NK-92 treated with Interleukin-12 subunit alpha and Interleukin-12 subunit beta, amount 100 ng/mL, for 24 hours (cell line): ENCODE measurements at regions not wholly inside any gene's neighbourhood (a gene's known extent, or its start where the extent isn't known, plus 50 kb on each side); places are given as distances from the start of the nearest gene placed in this dataset.
A peak's percentile ranks its signal among the peaks of the same experiment; 100 is the strongest.
"Not testable (repeated sequence)": the region's sequence is repeated elsewhere in the genome, so short reads cannot be mapped to it uniquely, and the experiment has no call there.

Source experiments
- DNase-seq: peaks from one replicate; lab custom pipeline; 2025; lab: John Stamatoyannopoulos, UW

GRCh38 chr5:157944077-157944633 is 85.2 kb upstream of the CLINT1 start:
- DNase-seq, result no peak

- no peak for DNase-seq
Measured at GRCh38 chr5:157942595-157942994, 83.7 kb upstream of the CLINT1 start.

- no peak for DNase-seq
Measured at GRCh38 chr5:157941616-157942015, 82.7 kb upstream of the CLINT1 start.

GRCh38 chr5:157938101-157938500 is 79.2 kb upstream of the CLINT1 start:
- DNase-seq, result not testable (repeated sequence)

- not testable (repeated sequence) for DNase-seq
Measured at GRCh38 chr5:157936776-157937501, 78.0 kb upstream of the CLINT1 start.

- no peak for DNase-seq
Measured at GRCh38 chr5:157934600-157934999, 75.7 kb upstream of the CLINT1 start.

- DNase-seq, result no peak
Measured at GRCh38 chr5:157933005-157933404, 74.1 kb upstream of the CLINT1 start.

GRCh38 chr5:157930710-157931109 is 71.8 kb upstream of the CLINT1 start:
- DNase-seq, result no peak

- no peak for DNase-seq
Measured at GRCh38 chr5:157926977-157927376, 68.0 kb upstream of the CLINT1 start.

GRCh38 chr5:157925786-157926671 is 67.1 kb upstream of the CLINT1 start:
- no peak for DNase-seq

GRCh38 chr5:157924931-157925729 is 66.2 kb upstream of the CLINT1 start:
- no peak for DNase-seq

- DNase-seq, result no peak
Measured at GRCh38 chr5:157924490-157924889, 65.5 kb upstream of the CLINT1 start.

- no peak for DNase-seq
Measured at GRCh38 chr5:157923765-157924164, 64.8 kb upstream of the CLINT1 start.

- no peak for DNase-seq
Measured at GRCh38 chr5:157922026-157922425, 63.1 kb upstream of the CLINT1 start.

- DNase-seq, result no peak
Measured at GRCh38 chr5:157920828-157921170, 61.9 kb upstream of the CLINT1 start.

GRCh38 chr5:157918811-157919742 is 60.1 kb upstream of the CLINT1 start:
- DNase-seq, result no peak

- DNase-seq, result peak; percentile 14
Measured at GRCh38 chr5:157917899-157918809, 59.2 kb upstream of the CLINT1 start.

GRCh38 chr5:157917491-157917890 is 58.5 kb upstream of the CLINT1 start:
- DNase-seq, result no peak

- DNase-seq, result no peak
Measured at GRCh38 chr5:157915638-157916037, 56.7 kb upstream of the CLINT1 start.
